SK-N-SH (cell line): ENCODE measurements at regions not wholly inside any gene's neighbourhood (a gene's known extent, or its start where the extent isn't known, plus 50 kb on each side); places are given as distances from the start of the nearest gene placed in this dataset.

Source experiments
- JUND ChIP-seq: IDR thresholded peaks from 2 replicates; pipeline ENCODE4 v1.4.0; 2012
- TAF1 ChIP-seq: IDR thresholded peaks from 2 replicates; pipeline ENCODE4 v1.6.1; 2012; ENCODE audit warnings: low read depth, mild to moderate bottlenecking, low read length, moderate library complexity, borderline replicate concordance
- TF ChIP-seq, protein P1 (sequence below): fragments of 200-600 bp; sonication (generic); IDR thresholded peaks from 2 replicates; pipeline ENCODE4 v1.6.1; 2017; ENCODE audit warnings: antibody characterized with exemption, mild to moderate bottlenecking, moderate library complexity

DNA sequence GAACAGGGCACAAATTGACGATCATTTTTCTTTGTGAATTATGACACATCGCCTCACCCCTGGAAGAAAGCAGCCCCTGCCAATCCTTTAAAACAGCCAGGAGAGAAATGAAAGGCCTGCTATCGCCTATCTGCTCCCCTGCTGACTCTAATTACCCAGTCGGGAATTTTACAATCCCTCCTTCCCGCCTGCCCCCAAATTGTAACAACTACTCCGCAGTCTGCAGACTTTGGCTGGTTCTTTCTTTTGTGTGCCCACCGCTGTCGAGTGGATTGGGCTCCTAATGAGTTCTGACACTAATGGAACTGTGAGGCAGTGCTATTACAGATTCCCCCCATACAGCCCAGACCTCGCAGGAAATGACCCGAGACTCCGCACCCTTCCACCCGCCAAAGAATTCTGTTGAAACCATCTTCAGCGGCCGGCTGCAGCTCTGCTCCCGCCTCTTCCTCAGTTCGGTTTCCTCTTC, 281.2 kb upstream of the PARD3B start:
- TF ChIP-seq TAF1: no peak
- no peak for TF ChIP-seq JUND
- TF ChIP-seq, protein P1, sequence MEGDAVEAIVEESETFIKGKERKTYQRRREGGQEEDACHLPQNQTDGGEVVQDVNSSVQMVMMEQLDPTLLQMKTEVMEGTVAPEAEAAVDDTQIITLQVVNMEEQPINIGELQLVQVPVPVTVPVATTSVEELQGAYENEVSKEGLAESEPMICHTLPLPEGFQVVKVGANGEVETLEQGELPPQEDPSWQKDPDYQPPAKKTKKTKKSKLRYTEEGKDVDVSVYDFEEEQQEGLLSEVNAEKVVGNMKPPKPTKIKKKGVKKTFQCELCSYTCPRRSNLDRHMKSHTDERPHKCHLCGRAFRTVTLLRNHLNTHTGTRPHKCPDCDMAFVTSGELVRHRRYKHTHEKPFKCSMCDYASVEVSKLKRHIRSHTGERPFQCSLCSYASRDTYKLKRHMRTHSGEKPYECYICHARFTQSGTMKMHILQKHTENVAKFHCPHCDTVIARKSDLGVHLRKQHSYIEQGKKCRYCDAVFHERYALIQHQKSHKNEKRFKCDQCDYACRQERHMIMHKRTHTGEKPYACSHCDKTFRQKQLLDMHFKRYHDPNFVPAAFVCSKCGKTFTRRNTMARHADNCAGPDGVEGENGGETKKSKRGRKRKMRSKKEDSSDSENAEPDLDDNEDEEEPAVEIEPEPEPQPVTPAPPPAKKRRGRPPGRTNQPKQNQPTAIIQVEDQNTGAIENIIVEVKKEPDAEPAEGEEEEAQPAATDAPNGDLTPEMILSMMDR: no peak
